GM12878 (cell line): ENCODE measurements at regions not wholly inside any gene's neighbourhood (a gene's known extent, or its start where the extent isn't known, plus 50 kb on each side); places are given as distances from the start of the nearest gene placed in this dataset.

Experiments
- ATAC-seq: fragments of 200-7000 bp; cut with Tn5 transposase; 3 replicates; pipeline ENCODE4 v1.9.1; 2020; ENCODE audit warnings: mild to moderate bottlenecking, moderate library complexity
- BruUV-seq: library from RNA; stranded (reverse); fragments of 400-500 nt; replicated peaks from 2 replicates; lab custom pipeline; 2021; lab: Mats Ljungman, UMichigan
- CTCF ChIA-PET: fragments of 300-600 bp; sonication (Branson Sonifier 250); formaldehyde crosslinking; extraction: SDS; loops from one replicate; lab custom pipeline; 2021; ENCODE audit warnings: inconsistent platforms; lab: Yijun Ruan, JAX
- POLR2A ChIA-PET: fragments of 350-600 bp; formaldehyde crosslinking; extraction: SDS; loops from one replicate; lab custom pipeline; 2021; ENCODE audit warnings: inconsistent platforms; lab: Charles Lee
- RAD21 ChIA-PET: fragments of 300-600 bp; sonication (Branson Sonifier 250); formaldehyde crosslinking; loops from one replicate; lab custom pipeline; 2023; ENCODE audit warnings: antibody characterized with exemption; ENCODE audit not compliant: unreplicated experiment; lab: Charles Lee
- SMC1A ChIA-PET: fragments of 300-600 bp; sonication (Branson Sonifier 250); formaldehyde crosslinking; loops from one replicate; lab custom pipeline; 2023; ENCODE audit not compliant: unreplicated experiment, uncharacterized antibody; lab: Charles Lee
- DNase-seq: peaks from one replicate; pipeline ENCODE4 v3.0.0-alpha.2; 2011; ENCODE audit warnings: low read depth, low spot score
- FAIRE-seq: peaks from 3 replicates; lab custom pipeline; 2011; peaks lifted over from hg19 to GRCh38; lab: Jason Lieb, UNC
- H2AFZ ChIP-seq: 2 replicates; pipeline ENCODE4 v1.6.0; 2011; ENCODE audit warnings: low read depth, low read length, control low read depth; ENCODE audit not compliant: control insufficient read depth
- H3K27ac ChIP-seq: 2 replicates; pipeline ENCODE4 v1.5.1; 2011; ENCODE audit warnings: control low read depth; ENCODE audit not compliant: control insufficient read depth, insufficient read depth
- H3K27me3 ChIP-seq, 2 experiments: replicated peaks in 1 of 2; 2 replicates each; pipeline versions ENCODE4 v1.6.0 to v1.6.1; 2011; ENCODE audit warnings: low read length in 1 of 2; ENCODE audit not compliant: control insufficient read depth in 2 of 2, insufficient read depth in 2 of 2
- H3K36me3 ChIP-seq, 2 experiments: 2 replicates each; pipeline ENCODE4 v1.5.1; 2011; ENCODE audit warnings: low read length in 1 of 2; ENCODE audit not compliant: control insufficient read depth in 2 of 2, insufficient read depth in 2 of 2
- H3K4me1 ChIP-seq: 2 replicates; pipeline ENCODE4 v1.6.1; 2011; ENCODE audit warnings: mild to moderate bottlenecking, low read length, moderate library complexity, mixed read lengths; ENCODE audit not compliant: control insufficient read depth, insufficient read depth
- H3K4me2 ChIP-seq: 2 replicates; pipeline ENCODE4 v1.6.0; 2011; ENCODE audit warnings: control low read depth; ENCODE audit not compliant: control insufficient read depth, insufficient read depth
- H3K4me3 ChIP-seq: fragments of 200-600 bp; sonication (generic); 2 replicates; pipeline ENCODE4 v1.5.1; 2016
- H3K79me2 ChIP-seq: 2 replicates; pipeline ENCODE4 v1.6.0; 2011; ENCODE audit warnings: low read length; ENCODE audit not compliant: control insufficient read depth, insufficient read depth
- H3K9ac ChIP-seq: 2 replicates; pipeline ENCODE4 v1.8.0; 2011; ENCODE audit warnings: low read length, control low read depth, mixed read lengths; ENCODE audit not compliant: control insufficient read depth, insufficient read depth
- H3K9me3 ChIP-seq: replicated peaks from 3 replicates; pipeline ENCODE4 v1.5.1; 2011; ENCODE audit warnings: mild to moderate bottlenecking, low read length; ENCODE audit not compliant: control insufficient read depth, insufficient read depth
- H4K20me1 ChIP-seq: 2 replicates; pipeline ENCODE4 v1.6.0; 2011; ENCODE audit not compliant: control insufficient read depth, insufficient read depth
- EZH2 ChIP-seq: IDR thresholded peaks from 2 replicates; pipeline ENCODE4 v1.6.1; 2012; ENCODE audit warnings: low read depth, mild to moderate bottlenecking, control low read depth, inconsistent platforms, low read length, borderline replicate concordance; ENCODE audit not compliant: control insufficient read depth
- IKZF2 ChIP-seq, 2 experiments: fragments of 450-650 bp; IDR thresholded peaks; 2 replicates each; pipeline ENCODE4 v1.6.1; 2017; ENCODE audit warnings: mild to moderate bottlenecking in 2 of 2, moderate library complexity in 2 of 2
- NBN ChIP-seq: fragments of 450-650 bp; IDR thresholded peaks from 2 replicates; pipeline ENCODE4 v1.6.1; 2016
- RAD51 ChIP-seq: fragments of 450-650 bp; IDR thresholded peaks from 2 replicates; pipeline ENCODE4 v1.6.1; 2016; ENCODE audit warnings: moderate library complexity, mild to moderate bottlenecking, inconsistent platforms
- SUZ12 ChIP-seq: fragments of 200-600 bp; sonication (generic); IDR thresholded peaks from one replicate; pipeline ENCODE4 v1.6.1; 2018; ENCODE audit warnings: antibody characterized with exemption, mild to moderate bottlenecking; ENCODE audit not compliant: unreplicated experiment
- TBL1XR1 ChIP-seq: IDR thresholded peaks from 2 replicates; pipeline ENCODE4 v1.6.1; 2012; ENCODE audit warnings: low read depth, low read length, improper control_type of control experiment
- ZZZ3 ChIP-seq: IDR thresholded peaks from 2 replicates; pipeline ENCODE4 v1.6.1; 2011; ENCODE audit warnings: low read depth; ENCODE audit not compliant: control insufficient read depth, insufficient read length
- WGBS: methylation state at CpG from one replicate; pipeline ENCODE4 v1.1.6; 2016; ENCODE audit warnings: low lambda C conversion rate; ENCODE audit not compliant: insufficient replicate concordance, insufficient coverage; ENCODE audit errors: missing lambda C conversion rate; 5-methylcytosine and 5-hydroxymethylcytosine counted together
- in situ Hi-C: fragments of 300-500 bp; cut with MboI; formaldehyde crosslinking; loops from 9 replicates; pipeline ENCODE4 v1.14.3; 2018; ENCODE audit warnings: mixed read lengths
- intact Hi-C: fragments of 100-400 bp; cut with micrococcal nuclease; formaldehyde crosslinking; loops from one replicate; pipeline ENCODE4 v1.14.2; 2022; ENCODE audit not compliant: unreplicated experiment
- TF ChIP-seq, protein P1 (sequence below): IDR thresholded peaks from 2 replicates; pipeline ENCODE4 v1.6.1; 2011; ENCODE audit warnings: low read depth, low read length, improper control_type of control experiment, borderline replicate concordance
- TF ChIP-seq, protein P2 (sequence below): fragments of 450-650 bp; formaldehyde crosslinking; IDR thresholded peaks from 2 replicates; pipeline ENCODE4 v1.5.0; 2022; ENCODE audit warnings: mild to moderate bottlenecking, missing genetic modification characterization

DNA sequence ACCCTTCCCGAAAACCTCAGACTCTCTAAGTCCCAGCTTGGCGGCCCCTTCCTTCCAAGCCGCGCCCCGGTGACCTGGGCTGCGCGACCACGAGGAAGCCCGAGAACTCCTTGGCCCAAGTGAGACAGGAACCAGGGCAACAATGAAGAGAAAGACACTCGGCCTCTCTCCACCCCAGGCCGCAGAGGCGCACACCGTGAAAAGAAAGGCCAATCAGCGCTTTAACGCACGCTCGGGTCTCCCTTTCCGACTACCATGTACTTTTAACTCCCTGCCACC lies 166.4 kb upstream of the PPP1R3A start (continued):
- TF ChIP-seq, protein P1, sequence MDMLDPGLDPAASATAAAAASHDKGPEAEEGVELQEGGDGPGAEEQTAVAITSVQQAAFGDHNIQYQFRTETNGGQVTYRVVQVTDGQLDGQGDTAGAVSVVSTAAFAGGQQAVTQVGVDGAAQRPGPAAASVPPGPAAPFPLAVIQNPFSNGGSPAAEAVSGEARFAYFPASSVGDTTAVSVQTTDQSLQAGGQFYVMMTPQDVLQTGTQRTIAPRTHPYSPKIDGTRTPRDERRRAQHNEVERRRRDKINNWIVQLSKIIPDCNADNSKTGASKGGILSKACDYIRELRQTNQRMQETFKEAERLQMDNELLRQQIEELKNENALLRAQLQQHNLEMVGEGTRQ, result no peak
- TF ChIP-seq RAD51 (no peak), EZH2 (no peak), NBN (no peak), TBL1XR1 (no peak), ZZZ3 (no peak)
- TF ChIP-seq, protein P2, sequence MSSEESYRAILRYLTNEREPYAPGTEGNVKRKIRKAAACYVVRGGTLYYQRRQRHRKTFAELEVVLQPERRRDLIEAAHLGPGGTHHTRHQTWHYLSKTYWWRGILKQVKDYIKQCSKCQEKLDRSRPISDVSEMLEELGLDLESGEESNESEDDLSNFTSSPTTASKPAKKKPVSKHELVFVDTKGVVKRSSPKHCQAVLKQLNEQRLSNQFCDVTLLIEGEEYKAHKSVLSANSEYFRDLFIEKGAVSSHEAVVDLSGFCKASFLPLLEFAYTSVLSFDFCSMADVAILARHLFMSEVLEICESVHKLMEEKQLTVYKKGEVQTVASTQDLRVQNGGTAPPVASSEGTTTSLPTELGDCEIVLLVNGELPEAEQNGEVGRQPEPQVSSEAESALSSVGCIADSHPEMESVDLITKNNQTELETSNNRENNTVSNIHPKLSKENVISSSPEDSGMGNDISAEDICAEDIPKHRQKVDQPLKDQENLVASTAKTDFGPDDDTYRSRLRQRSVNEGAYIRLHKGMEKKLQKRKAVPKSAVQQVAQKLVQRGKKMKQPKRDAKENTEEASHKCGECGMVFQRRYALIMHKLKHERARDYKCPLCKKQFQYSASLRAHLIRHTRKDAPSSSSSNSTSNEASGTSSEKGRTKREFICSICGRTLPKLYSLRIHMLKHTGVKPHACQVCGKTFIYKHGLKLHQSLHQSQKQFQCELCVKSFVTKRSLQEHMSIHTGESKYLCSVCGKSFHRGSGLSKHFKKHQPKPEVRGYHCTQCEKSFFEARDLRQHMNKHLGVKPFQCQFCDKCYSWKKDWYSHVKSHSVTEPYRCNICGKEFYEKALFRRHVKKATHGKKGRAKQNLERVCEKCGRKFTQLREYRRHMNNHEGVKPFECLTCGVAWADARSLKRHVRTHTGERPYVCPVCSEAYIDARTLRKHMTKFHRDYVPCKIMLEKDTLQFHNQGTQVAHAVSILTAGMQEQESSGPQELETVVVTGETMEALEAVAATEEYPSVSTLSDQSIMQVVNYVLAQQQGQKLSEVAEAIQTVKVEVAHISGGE (CRISPR knock-in tag), result no peak
- TF ChIP-seq, all 136 proteins: peak for 0

DNA sequence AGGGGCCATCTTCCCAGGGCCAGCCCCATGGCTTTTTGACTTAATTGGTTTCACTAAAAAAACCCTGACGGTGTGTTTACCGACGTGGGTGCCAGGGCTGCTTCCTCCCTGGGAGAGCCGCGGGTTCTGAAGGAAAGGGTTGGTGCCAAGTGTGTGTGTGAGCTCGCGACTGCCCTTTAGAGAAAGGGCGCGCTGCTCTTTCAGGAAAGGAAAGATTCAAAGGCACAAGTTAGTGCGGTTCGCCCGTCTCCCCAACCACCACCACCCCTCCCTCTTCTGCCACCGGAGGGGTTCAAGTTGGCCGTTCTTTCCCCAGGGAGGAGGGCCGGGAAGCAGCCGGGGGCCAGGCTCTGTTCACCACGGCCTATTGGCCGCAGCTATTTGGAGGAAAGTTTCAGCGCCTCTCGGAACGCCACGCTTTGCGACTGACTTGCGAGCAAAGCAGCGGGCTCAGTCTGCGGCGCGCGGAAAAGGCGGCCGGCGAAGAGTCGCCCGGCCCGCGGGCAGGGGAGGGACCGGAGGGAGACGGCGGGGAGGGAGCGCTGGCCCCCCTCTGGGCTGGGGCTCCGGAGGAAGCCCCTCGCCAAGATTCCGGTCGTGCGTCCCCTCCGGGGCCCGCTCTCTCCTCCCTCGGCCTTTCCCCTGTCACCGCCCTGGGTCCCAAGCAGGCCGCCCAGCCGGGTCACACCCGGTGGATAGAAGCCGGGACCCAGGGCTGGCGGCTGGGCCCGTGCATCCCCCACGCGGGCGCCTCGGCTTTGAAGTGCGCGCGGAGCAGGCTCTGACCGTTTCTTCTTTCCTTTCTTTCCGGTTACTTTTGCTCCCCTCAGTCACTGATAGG lies 165.9 kb upstream of the PPP1R3A start:
- WGBS, result 27% methylated on average over 34 of the region's 64 CpGs
- ChIA-PET SMC1A (interaction anchor here (1.3 kb wide), 1 partner anchor 579 kb away, joined by 3 read pairs; no protein-coding TSS in a partner anchor), RAD21 (no interaction called here), POLR2A (no interaction called here), CTCF (interaction anchor here (1.1 kb wide), 1 partner anchor 55 kb away, joined by 3 read pairs; no protein-coding TSS in a partner anchor)
- H3K36me3 ChIP-seq, result no peaks in the 10 kb centered on the region
- H3K27ac ChIP-seq, result no peak overlapping the region
- no TSS peak for BruUV-seq
- in situ Hi-C loops, result no loop called here
- no peaks in the 10 kb centered on the region for H3K79me2 ChIP-seq
- peak overlapping the region; percentile 68; the same call in 1 of the 2 replicates for H3K4me3 ChIP-seq
- intact Hi-C loops, result loop anchor here (5.0 to 10.0 kb wide), 3 partner anchors 123 to 453 kb away; no protein-coding TSS in a partner anchor
- no peak overlapping the region for H3K9ac ChIP-seq
- FAIRE-seq (no peak), ATAC-seq (peak; percentile 21), DNase-seq (no peak)
- H3K27me3 ChIP-seq, result peaks cover 6 to 38% of the 10 kb centered on the region in 2 experiments
- H3K4me1 ChIP-seq, result no peaks in the 10 kb centered on the region; the same call in 1 of the 2 replicates
- peak overlapping the region; percentile 82 for H3K4me2 ChIP-seq
- TF ChIP-seq SUZ12 (peak; percentile 50), IKZF2 (IDR thresholded peaks at IDR 0.05) (no peak)
- TF ChIP-seq, all 136 proteins: peak for 1
- H2AFZ ChIP-seq, result peak overlapping the region; percentile 55; the same call in 1 of the 2 replicates
- no peaks in the 10 kb centered on the region for H4K20me1 ChIP-seq
- no peaks in the 10 kb centered on the region for H3K9me3 ChIP-seq
